ENCODE measurements at regions not wholly inside any gene's neighbourhood (a gene's known extent, or its start where the extent isn't known, plus 50 kb on each side); places are given as distances from the start of the nearest gene placed in this dataset.
A peak's percentile ranks its signal among the peaks of the same experiment; 100 is the strongest.

- H3K4me3 ChIP-seq = no peak overlapping the region
- no peak overlapping the region for H3K27ac ChIP-seq
- no peak for TF ChIP-seq FOXP2 (optimal IDR thresholded peaks at IDR 0.05; ENCODE audit: control extremely low read depth, extremely low read length, insufficient read depth)
- no peak for TF ChIP-seq POLR2AphosphoS5 (IDR thresholded peaks at IDR 0.05; ENCODE audit: borderline replicate concordance, low read depth, low read length)
- no peak for TF ChIP-seq EZH2 (IDR thresholded peaks at IDR 0.05)
- DNase-seq (ENCODE audit: low read depth, low spot score) = no peak
- no peaks in the 10 kb centered on the region for H3K36me3 ChIP-seq (ENCODE audit: insufficient read depth, low read length)
- H3K9ac ChIP-seq (ENCODE audit: insufficient read length) = no peak overlapping the region
- H3K9me3 ChIP-seq (ENCODE audit: low read depth, low read length) = no peaks in the 10 kb centered on the region
Measured at GRCh38 chr6:164167873-164168405, 753.4 kb downstream of the QKI start.

GRCh38 chr6:164166996-164167395 is 752.5 kb downstream of the QKI start:
- Histone ChIP-seq H3K9ac (ENCODE audit: insufficient read length) (no peak overlapping the region), H3K4me3 (no peak overlapping the region), H3K27ac (no peak overlapping the region), H3K9me3 (ENCODE audit: low read depth, low read length) (no peaks in the 10 kb centered on the region), H3K36me3 (ENCODE audit: insufficient read depth, low read length) (no peaks in the 10 kb centered on the region)
- DNase-seq (ENCODE audit: low read depth, low spot score) = no peak
- TF ChIP-seq EZH2 (IDR thresholded peaks at IDR 0.05) (no peak), POLR2AphosphoS5 (IDR thresholded peaks at IDR 0.05; ENCODE audit: borderline replicate concordance, low read depth, low read length) (no peak), FOXP2 (optimal IDR thresholded peaks at IDR 0.05; ENCODE audit: control extremely low read depth, extremely low read length, insufficient read depth) (no peak)

GRCh38 chr6:164166515-164166914 is 752.0 kb downstream of the QKI start:
- no peak for TF ChIP-seq POLR2AphosphoS5 (IDR thresholded peaks at IDR 0.05; ENCODE audit: borderline replicate concordance, low read depth, low read length)
- TF ChIP-seq EZH2 (IDR thresholded peaks at IDR 0.05) = no peak
- no peak for TF ChIP-seq FOXP2 (optimal IDR thresholded peaks at IDR 0.05; ENCODE audit: control extremely low read depth, extremely low read length, insufficient read depth)

GRCh38 chr6:164164876-164165275 is 750.4 kb downstream of the QKI start:
- H3K9me3 ChIP-seq (ENCODE audit: low read depth, low read length) = no peaks in the 10 kb centered on the region
- no peak overlapping the region for H3K27ac ChIP-seq
- DNase-seq (ENCODE audit: low read depth, low spot score) = no peak
- no peaks in the 10 kb centered on the region for H3K36me3 ChIP-seq (ENCODE audit: insufficient read depth, low read length)
- no peak overlapping the region for H3K9ac ChIP-seq (ENCODE audit: insufficient read length)
- H3K4me3 ChIP-seq = no peak overlapping the region
- no peak for TF ChIP-seq FOXP2 (optimal IDR thresholded peaks at IDR 0.05; ENCODE audit: control extremely low read depth, extremely low read length, insufficient read depth)
- TF ChIP-seq EZH2 (IDR thresholded peaks at IDR 0.05) = no peak
- TF ChIP-seq POLR2AphosphoS5 (IDR thresholded peaks at IDR 0.05; ENCODE audit: borderline replicate concordance, low read depth, low read length) = no peak

More at GRCh38 chr6:164166515-164166914, 752.0 kb downstream of the QKI start:
- no peak overlapping the region for H3K9ac ChIP-seq (ENCODE audit: insufficient read length)
- no peak for DNase-seq (ENCODE audit: low read depth, low spot score)
- no peak overlapping the region for H3K27ac ChIP-seq
- no peaks in the 10 kb centered on the region for H3K9me3 ChIP-seq (ENCODE audit: low read depth, low read length)
- no peaks in the 10 kb centered on the region for H3K36me3 ChIP-seq (ENCODE audit: insufficient read depth, low read length)
- no peak overlapping the region for H3K4me3 ChIP-seq

- no peak for DNase-seq (ENCODE audit: low read depth, low spot score)
- Histone ChIP-seq H3K9ac (ENCODE audit: insufficient read length) (no peak overlapping the region), H3K9me3 (ENCODE audit: low read depth, low read length) (no peaks in the 10 kb centered on the region), H3K27ac (no peak overlapping the region), H3K36me3 (ENCODE audit: insufficient read depth, low read length) (no peaks in the 10 kb centered on the region), H3K4me3 (no peak overlapping the region)
- TF ChIP-seq EZH2 (IDR thresholded peaks at IDR 0.05) (no peak), FOXP2 (optimal IDR thresholded peaks at IDR 0.05; ENCODE audit: control extremely low read depth, extremely low read length, insufficient read depth) (no peak), POLR2AphosphoS5 (IDR thresholded peaks at IDR 0.05; ENCODE audit: borderline replicate concordance, low read depth, low read length) (no peak)
Measured at GRCh38 chr6:164163239-164163638, 748.7 kb downstream of the QKI start.

GRCh38 chr6:164159061-164159460 is 744.5 kb downstream of the QKI start:
- Histone ChIP-seq H3K27ac (no peak overlapping the region), H3K9ac (ENCODE audit: insufficient read length) (no peak overlapping the region), H3K4me3 (no peak overlapping the region), H3K9me3 (ENCODE audit: low read depth, low read length) (no peaks in the 10 kb centered on the region), H3K36me3 (ENCODE audit: insufficient read depth, low read length) (no peaks in the 10 kb centered on the region)
- TF ChIP-seq EZH2 (IDR thresholded peaks at IDR 0.05) (no peak), FOXP2 (optimal IDR thresholded peaks at IDR 0.05; ENCODE audit: control extremely low read depth, extremely low read length, insufficient read depth) (no peak), POLR2AphosphoS5 (IDR thresholded peaks at IDR 0.05; ENCODE audit: borderline replicate concordance, low read depth, low read length) (no peak)
- no peak for DNase-seq (ENCODE audit: low read depth, low spot score)

GRCh38 chr6:164154588-164154987 is 740.1 kb downstream of the QKI start:
- TF ChIP-seq POLR2AphosphoS5 (IDR thresholded peaks at IDR 0.05; ENCODE audit: borderline replicate concordance, low read depth, low read length) (no peak), FOXP2 (optimal IDR thresholded peaks at IDR 0.05; ENCODE audit: control extremely low read depth, extremely low read length, insufficient read depth) (no peak), EZH2 (IDR thresholded peaks at IDR 0.05) (no peak)
- no peak for DNase-seq (ENCODE audit: low read depth, low spot score)
- Histone ChIP-seq H3K4me3 (no peak overlapping the region), H3K36me3 (ENCODE audit: insufficient read depth, low read length) (no peaks in the 10 kb centered on the region), H3K9ac (ENCODE audit: insufficient read length) (no peak overlapping the region), H3K9me3 (ENCODE audit: low read depth, low read length) (no peaks in the 10 kb centered on the region), H3K27ac (no peak overlapping the region)

GRCh38 chr6:164152611-164153010 is 738.1 kb downstream of the QKI start:
- no peaks in the 10 kb centered on the region for H3K36me3 ChIP-seq (ENCODE audit: insufficient read depth, low read length)
- H3K9ac ChIP-seq (ENCODE audit: insufficient read length) = no peak overlapping the region
- no peak overlapping the region for H3K27ac ChIP-seq
- H3K9me3 ChIP-seq (ENCODE audit: low read depth, low read length) = no peaks in the 10 kb centered on the region
- peak; percentile 1 for DNase-seq (ENCODE audit: low read depth, low spot score)
- no peak for TF ChIP-seq EZH2 (IDR thresholded peaks at IDR 0.05)
- no peak for TF ChIP-seq POLR2AphosphoS5 (IDR thresholded peaks at IDR 0.05; ENCODE audit: borderline replicate concordance, low read depth, low read length)
- no peak overlapping the region for H3K4me3 ChIP-seq
